SK-N-MC (cell line): ENCODE measurements at regions not wholly inside any gene's neighbourhood (a gene's known extent, or its start where the extent isn't known, plus 50 kb on each side); places are given as distances from the start of the nearest gene placed in this dataset.

Experiments
- EZH2 ChIP-seq: fragments of 200-600 bp; sonication (generic); IDR thresholded peaks from one replicate; pipeline ENCODE4 v1.6.1; 2017; ENCODE audit warnings: antibody characterized with exemption
- FOXP2 ChIP-seq: optimal IDR thresholded peaks from 2 replicates; pipeline ENCODE3; 2011; ENCODE audit warnings: mild to moderate bottlenecking, moderate library complexity; ENCODE audit not compliant: insufficient read depth; ENCODE audit errors: extremely low read length, control extremely low read depth
- POLR2AphosphoS5 ChIP-seq: IDR thresholded peaks from 2 replicates; pipeline ENCODE4 v1.6.1; 2012; ENCODE audit warnings: mild to moderate bottlenecking, low read depth, low read length, borderline replicate concordance

DNA sequence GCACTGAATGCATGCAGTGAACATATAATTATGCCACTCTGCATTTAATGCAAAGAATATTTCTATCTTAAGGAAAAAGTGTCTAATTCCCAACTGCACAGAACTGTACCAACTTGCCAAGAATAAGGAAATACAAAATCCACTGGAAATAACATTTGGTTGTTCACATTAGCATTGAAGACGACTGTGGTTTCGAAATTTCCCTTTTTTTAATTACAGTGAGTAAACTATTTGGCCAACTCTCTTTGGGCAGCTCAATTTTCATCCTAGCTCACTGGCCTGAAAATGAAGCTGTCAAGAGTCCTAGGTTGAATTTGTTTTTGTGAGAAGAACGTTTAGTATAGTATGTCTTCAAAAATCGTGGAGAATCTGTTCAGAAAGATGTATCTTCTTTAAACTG, 81.6 kb upstream of the MID1 start:
- TF ChIP-seq EZH2 (no peak), POLR2AphosphoS5 (no peak), FOXP2 (no peak)
